ENCODE measurements at regions not wholly inside any gene's neighbourhood (a gene's known extent, or its start where the extent isn't known, plus 50 kb on each side); places are given as distances from the start of the nearest gene placed in this dataset.

DNA sequence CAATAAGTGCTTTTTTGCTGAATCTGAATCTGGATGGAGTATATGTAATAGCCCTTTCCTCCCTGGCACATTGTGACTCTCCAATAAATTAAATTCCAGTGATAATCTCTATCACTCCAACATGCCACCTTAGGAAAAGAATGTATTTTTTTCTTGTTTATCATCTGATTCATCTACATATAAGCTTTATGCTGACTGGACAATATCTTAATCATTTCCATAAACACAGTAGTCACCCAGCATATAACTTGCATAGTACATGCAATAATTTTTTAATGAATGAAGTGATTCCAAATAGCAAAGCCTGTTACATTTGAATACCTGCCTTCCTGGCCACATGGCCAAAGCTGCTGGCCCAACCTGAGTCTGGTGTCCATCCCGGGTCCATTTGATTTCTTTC, 477.6 kb upstream of the USP24 start:
- H3K27ac ChIP-seq = no peak overlapping the region
- TF ChIP-seq EZH2 (IDR thresholded peaks at IDR 0.05) = no peak
- no peak for TF ChIP-seq FOXP2 (optimal IDR thresholded peaks at IDR 0.05; ENCODE audit: control extremely low read depth, extremely low read length, insufficient read depth)
- TF ChIP-seq POLR2AphosphoS5 (IDR thresholded peaks at IDR 0.05; ENCODE audit: borderline replicate concordance, low read depth, low read length) = no peak
- H3K36me3 ChIP-seq (ENCODE audit: insufficient read depth, low read length) = no peaks in the 10 kb centered on the region
- no peaks in the 10 kb centered on the region for H3K9me3 ChIP-seq (ENCODE audit: low read depth, low read length)
- H3K4me3 ChIP-seq = no peak overlapping the region
- H3K9ac ChIP-seq (ENCODE audit: insufficient read length) = no peak overlapping the region
- no peak for DNase-seq (ENCODE audit: low read depth, low spot score)

DNA sequence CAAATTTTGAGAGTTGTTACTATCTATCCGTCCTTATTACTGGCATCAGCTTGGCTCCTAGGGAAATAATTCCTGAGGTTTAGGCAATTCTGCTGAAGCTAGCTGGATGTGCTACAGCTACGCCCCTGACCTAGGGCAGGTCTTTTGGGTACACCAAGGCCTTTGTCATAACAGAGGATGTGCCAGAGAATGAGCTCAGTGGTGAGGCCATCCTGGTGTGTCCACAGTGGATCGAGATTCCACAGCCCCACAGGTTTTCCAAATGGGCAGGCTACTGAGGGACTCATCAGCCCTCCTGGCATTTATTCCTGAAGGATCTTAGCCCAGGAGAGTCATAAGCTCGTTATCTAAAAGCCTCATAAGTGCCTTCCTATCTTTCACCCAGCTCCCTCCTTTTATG, 475.2 kb upstream of the USP24 start:
- no peak for TF ChIP-seq FOXP2 (optimal IDR thresholded peaks at IDR 0.05; ENCODE audit: control extremely low read depth, extremely low read length, insufficient read depth)
- no peak overlapping the region for H3K27ac ChIP-seq
- no peak overlapping the region for H3K9ac ChIP-seq (ENCODE audit: insufficient read length)
- no peak overlapping the region for H3K4me3 ChIP-seq
- H3K36me3 ChIP-seq (ENCODE audit: insufficient read depth, low read length) = no peaks in the 10 kb centered on the region
- H3K9me3 ChIP-seq (ENCODE audit: low read depth, low read length) = no peaks in the 10 kb centered on the region
- DNase-seq (ENCODE audit: low read depth, low spot score) = no peak

DNA sequence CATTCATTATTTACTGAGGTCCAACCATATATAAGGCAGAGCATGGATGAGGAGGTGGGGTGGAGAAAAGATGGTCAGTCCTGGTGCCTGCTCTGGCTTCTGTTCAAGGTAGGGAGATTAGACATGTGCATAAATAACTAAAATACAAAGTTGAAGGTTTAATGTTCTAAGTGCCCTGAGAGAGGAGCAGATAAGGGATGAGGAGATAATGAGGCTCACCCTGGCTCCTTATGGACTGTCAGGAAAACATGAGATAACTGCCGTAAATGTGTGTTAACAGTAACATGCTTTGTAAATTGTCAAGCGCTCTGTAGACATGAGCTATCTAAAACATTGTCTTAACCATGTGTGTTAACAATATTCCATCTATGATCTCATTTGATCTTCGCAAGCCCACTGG, 474.6 kb upstream of the USP24 start:
- no peak for DNase-seq (ENCODE audit: low read depth, low spot score)
- no peak overlapping the region for H3K27ac ChIP-seq
- no peak overlapping the region for H3K9ac ChIP-seq (ENCODE audit: insufficient read length)
- TF ChIP-seq POLR2AphosphoS5 (IDR thresholded peaks at IDR 0.05; ENCODE audit: borderline replicate concordance, low read depth, low read length) (no peak), FOXP2 (optimal IDR thresholded peaks at IDR 0.05; ENCODE audit: control extremely low read depth, extremely low read length, insufficient read depth) (no peak), EZH2 (IDR thresholded peaks at IDR 0.05) (no peak)
- H3K36me3 ChIP-seq (ENCODE audit: insufficient read depth, low read length) = no peaks in the 10 kb centered on the region
- H3K9me3 ChIP-seq (ENCODE audit: low read depth, low read length) = no peaks in the 10 kb centered on the region
- no peak overlapping the region for H3K4me3 ChIP-seq

DNA sequence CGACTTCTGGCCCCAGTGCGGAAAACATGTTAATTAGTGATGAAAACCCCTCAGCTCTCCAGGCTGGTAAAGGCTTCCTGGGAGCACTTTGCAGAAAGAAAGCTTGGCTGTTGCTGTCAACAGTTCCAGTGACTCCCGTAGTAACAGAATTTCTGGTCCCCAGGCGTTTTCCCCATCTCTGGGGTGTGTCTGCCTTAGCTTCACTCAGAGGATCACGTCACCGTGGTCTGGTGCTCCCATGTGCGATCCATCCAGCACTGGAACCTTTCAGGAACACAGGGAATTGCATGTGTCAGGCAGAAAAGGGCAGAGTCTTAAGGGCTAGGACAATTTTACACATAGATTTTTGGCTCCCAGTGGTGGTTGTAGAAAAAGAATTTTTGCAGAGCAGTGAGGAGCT, 470.4 kb upstream of the USP24 start:
- Histone ChIP-seq H3K9me3 (ENCODE audit: low read depth, low read length) (no peaks in the 10 kb centered on the region), H3K4me3 (no peak overlapping the region), H3K27ac (no peak overlapping the region), H3K36me3 (ENCODE audit: insufficient read depth, low read length) (no peaks in the 10 kb centered on the region), H3K9ac (ENCODE audit: insufficient read length) (no peak overlapping the region)
- TF ChIP-seq EZH2 (IDR thresholded peaks at IDR 0.05) (no peak), FOXP2 (optimal IDR thresholded peaks at IDR 0.05; ENCODE audit: control extremely low read depth, extremely low read length, insufficient read depth) (no peak), POLR2AphosphoS5 (IDR thresholded peaks at IDR 0.05; ENCODE audit: borderline replicate concordance, low read depth, low read length) (no peak)
- DNase-seq (ENCODE audit: low read depth, low spot score) = no peak

DNA sequence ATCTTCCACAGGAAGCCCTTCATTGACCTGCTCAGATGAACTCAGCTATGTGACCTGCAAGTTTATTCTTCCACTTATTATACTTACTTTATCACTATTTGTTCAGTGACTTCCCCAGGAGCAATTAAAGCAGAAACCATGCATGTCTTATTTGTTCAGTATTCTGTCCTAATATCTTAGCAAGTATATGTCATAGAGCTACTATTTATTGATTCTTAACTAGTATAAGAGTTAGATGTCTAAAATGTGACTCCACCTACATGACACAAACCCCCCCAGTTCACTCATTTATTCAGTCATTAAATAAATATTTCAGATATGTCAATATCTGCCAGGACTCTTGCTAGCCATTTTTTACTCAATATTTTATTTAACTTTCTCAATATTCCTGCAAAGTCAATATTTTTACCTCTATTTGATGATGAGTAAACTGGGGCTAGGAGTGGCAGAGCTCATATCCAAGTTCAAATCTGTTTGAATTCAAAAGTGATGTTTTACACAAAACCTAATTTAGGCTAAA, 469.0 kb upstream of the USP24 start:
- TF ChIP-seq POLR2AphosphoS5 (IDR thresholded peaks at IDR 0.05; ENCODE audit: borderline replicate concordance, low read depth, low read length) (no peak), FOXP2 (optimal IDR thresholded peaks at IDR 0.05; ENCODE audit: control extremely low read depth, extremely low read length, insufficient read depth) (no peak), EZH2 (IDR thresholded peaks at IDR 0.05) (no peak)

DNA sequence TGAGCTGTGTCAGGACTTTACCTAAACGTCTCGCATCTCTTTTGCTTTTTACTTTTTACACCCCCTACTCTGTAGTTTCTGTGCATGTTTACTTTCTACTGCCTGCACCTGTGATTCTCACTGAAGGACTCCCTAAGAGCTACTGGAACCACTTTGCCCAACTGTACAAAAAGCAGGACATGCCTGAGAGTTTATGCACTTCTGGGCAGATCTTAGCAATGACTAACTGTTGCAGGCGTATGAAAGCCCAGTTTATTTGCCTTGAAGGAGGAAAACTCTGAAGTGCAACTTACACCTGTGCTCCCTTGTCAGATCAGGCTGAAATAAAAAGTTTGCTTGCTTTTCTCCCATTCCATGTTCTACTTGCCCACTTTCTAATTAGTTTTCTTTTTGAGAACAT, 467.0 kb upstream of the USP24 start:
- Histone ChIP-seq H3K36me3 (ENCODE audit: insufficient read depth, low read length) (no peaks in the 10 kb centered on the region), H3K9me3 (ENCODE audit: low read depth, low read length) (no peaks in the 10 kb centered on the region), H3K4me3 (no peak overlapping the region), H3K9ac (ENCODE audit: insufficient read length) (no peak overlapping the region), H3K27ac (no peak overlapping the region)
- no peak for TF ChIP-seq POLR2AphosphoS5 (IDR thresholded peaks at IDR 0.05; ENCODE audit: borderline replicate concordance, low read depth, low read length)
- TF ChIP-seq EZH2 (IDR thresholded peaks at IDR 0.05) = no peak
- TF ChIP-seq FOXP2 (optimal IDR thresholded peaks at IDR 0.05; ENCODE audit: control extremely low read depth, extremely low read length, insufficient read depth) = no peak
- no peak for DNase-seq (ENCODE audit: low read depth, low spot score)

More for the DNA sequence above, 469.0 kb upstream of the USP24 start:
- Histone ChIP-seq H3K27ac (no peak overlapping the region), H3K4me3 (no peak overlapping the region), H3K9me3 (ENCODE audit: low read depth, low read length) (no peaks in the 10 kb centered on the region), H3K36me3 (ENCODE audit: insufficient read depth, low read length) (no peaks in the 10 kb centered on the region), H3K9ac (ENCODE audit: insufficient read length) (no peak overlapping the region)
- no peak for DNase-seq (ENCODE audit: low read depth, low spot score)

DNA sequence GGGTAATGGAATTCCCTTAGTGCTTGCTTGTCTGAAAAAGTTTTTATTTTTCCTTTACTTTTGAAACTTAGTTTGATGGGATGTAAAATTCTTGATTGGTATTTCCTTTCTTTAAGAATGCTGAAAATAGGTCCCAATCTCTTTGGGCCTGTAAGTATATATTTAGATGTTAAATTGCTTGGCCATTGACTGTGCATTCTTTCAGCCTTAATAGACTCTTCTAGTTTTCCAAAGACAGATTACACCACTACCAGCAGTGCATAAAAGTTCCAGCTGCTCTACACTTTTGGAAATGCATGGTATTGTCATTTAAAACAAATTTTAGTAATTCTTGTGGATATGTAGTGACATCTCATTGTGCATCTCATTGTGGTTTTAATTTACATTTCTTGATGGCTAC, 464.8 kb upstream of the USP24 start:
- no peaks in the 10 kb centered on the region for H3K36me3 ChIP-seq (ENCODE audit: insufficient read depth, low read length)
- DNase-seq (ENCODE audit: low read depth, low spot score) = no peak
- H3K9ac ChIP-seq (ENCODE audit: insufficient read length) = no peak overlapping the region
- TF ChIP-seq FOXP2 (optimal IDR thresholded peaks at IDR 0.05; ENCODE audit: control extremely low read depth, extremely low read length, insufficient read depth) (no peak), EZH2 (IDR thresholded peaks at IDR 0.05) (no peak), POLR2AphosphoS5 (IDR thresholded peaks at IDR 0.05; ENCODE audit: borderline replicate concordance, low read depth, low read length) (no peak)
- no peak overlapping the region for H3K4me3 ChIP-seq
- no peaks in the 10 kb centered on the region for H3K9me3 ChIP-seq (ENCODE audit: low read depth, low read length)
- H3K27ac ChIP-seq = no peak overlapping the region

DNA sequence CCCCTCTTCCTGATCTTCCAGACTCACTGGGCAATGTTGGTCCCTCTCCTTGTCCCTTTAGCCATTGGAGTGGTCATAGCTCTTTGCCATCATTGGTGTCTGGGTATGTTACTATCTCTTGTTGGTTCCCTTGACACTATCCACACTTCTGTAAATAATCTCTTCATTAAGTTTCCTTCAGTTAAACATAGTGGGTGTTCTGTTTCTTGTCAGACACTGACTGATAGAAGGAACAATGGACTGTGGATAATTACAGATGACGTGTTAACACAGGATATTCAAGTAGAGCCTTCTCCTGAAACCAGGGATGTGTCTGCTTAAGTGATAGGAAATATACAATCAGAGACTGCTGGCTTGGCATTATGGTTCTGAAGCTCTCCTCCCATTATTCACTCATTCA, 458.3 kb upstream of the USP24 start:
- TF ChIP-seq EZH2 (IDR thresholded peaks at IDR 0.05) (no peak), POLR2AphosphoS5 (IDR thresholded peaks at IDR 0.05; ENCODE audit: borderline replicate concordance, low read depth, low read length) (no peak), FOXP2 (optimal IDR thresholded peaks at IDR 0.05; ENCODE audit: control extremely low read depth, extremely low read length, insufficient read depth) (no peak)
- H3K9me3 ChIP-seq (ENCODE audit: low read depth, low read length) = no peaks in the 10 kb centered on the region
- DNase-seq (ENCODE audit: low read depth, low spot score) = no peak
- H3K4me3 ChIP-seq = no peak overlapping the region
- no peak overlapping the region for H3K9ac ChIP-seq (ENCODE audit: insufficient read length)
- no peak overlapping the region for H3K27ac ChIP-seq
- H3K36me3 ChIP-seq (ENCODE audit: insufficient read depth, low read length) = no peaks in the 10 kb centered on the region

DNA sequence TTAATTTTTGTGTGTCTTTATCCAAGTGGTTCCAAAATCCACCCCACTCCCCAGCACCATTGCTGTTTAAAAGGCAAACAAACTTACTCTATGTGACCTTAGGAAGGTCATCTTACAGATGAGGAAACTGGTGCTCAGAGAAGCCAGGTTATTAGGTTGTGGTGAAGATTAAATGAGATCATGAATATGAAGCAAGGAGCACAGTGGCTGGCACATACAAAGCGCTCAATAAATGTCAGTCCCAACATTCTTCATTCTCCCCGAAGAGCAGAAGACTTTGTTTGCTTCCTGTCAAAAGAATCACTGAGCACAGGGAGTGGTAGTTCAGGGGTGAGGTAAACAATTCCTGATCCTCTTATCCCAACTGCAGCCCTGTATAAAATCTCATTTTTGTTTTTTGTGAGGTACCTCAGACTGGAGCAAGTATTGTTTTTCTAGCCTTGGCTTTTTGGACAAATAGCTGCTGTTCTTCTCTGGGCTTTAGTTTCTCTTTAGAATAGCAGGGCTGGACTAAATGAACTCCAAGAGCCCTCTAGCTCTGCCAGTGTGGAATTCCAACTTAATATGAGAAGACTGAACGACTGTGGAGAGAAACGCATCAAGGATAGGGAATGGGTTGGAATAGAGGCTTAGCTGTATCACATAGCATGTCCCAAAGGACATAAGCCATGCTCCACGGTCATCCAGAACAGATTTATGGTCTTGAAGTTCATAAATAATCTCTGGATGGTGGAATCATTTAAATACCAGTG, 455.3 kb upstream of the USP24 start:
- no peak overlapping the region for H3K4me3 ChIP-seq
- no peak overlapping the region for H3K27ac ChIP-seq
- TF ChIP-seq EZH2 (IDR thresholded peaks at IDR 0.05) (no peak), FOXP2 (optimal IDR thresholded peaks at IDR 0.05; ENCODE audit: control extremely low read depth, extremely low read length, insufficient read depth) (no peak), POLR2AphosphoS5 (IDR thresholded peaks at IDR 0.05; ENCODE audit: borderline replicate concordance, low read depth, low read length) (no peak)
- DNase-seq (ENCODE audit: low read depth, low spot score) = no peak
- no peak overlapping the region for H3K9ac ChIP-seq (ENCODE audit: insufficient read length)
- H3K36me3 ChIP-seq (ENCODE audit: insufficient read depth, low read length) = no peaks in the 10 kb centered on the region
- no peaks in the 10 kb centered on the region for H3K9me3 ChIP-seq (ENCODE audit: low read depth, low read length)
